ENCODE measurements at regions not wholly inside any gene's neighbourhood (a gene's known extent, or its start where the extent isn't known, plus 50 kb on each side); places are given as distances from the start of the nearest gene placed in this dataset.
"Not testable (repeated sequence)": the region's sequence is repeated elsewhere in the genome, so short reads cannot be mapped to it uniquely, and the experiment has no call there.

- no peak for DNase-seq (ENCODE audit: low read depth)
Observed at GRCh38 chr14:45621731-45622130, 368.7 kb upstream of the MIS18BP1 start.

- DNase-seq (ENCODE audit: low read depth), result no peak
Observed at GRCh38 chr14:45619831-45620230, 366.8 kb upstream of the MIS18BP1 start.

GRCh38 chr14:45610318-45610717 lies 357.3 kb upstream of the MIS18BP1 start:
- peak; percentile 45 for DNase-seq (ENCODE audit: low read depth)

- no peak for DNase-seq (ENCODE audit: low read depth)
Observed at GRCh38 chr14:45587142-45587541, 334.1 kb upstream of the MIS18BP1 start.

GRCh38 chr14:45559626-45560025 lies 306.6 kb upstream of the MIS18BP1 start:
- DNase-seq (ENCODE audit: low read depth), result no peak

GRCh38 chr14:45558183-45558582 lies 305.2 kb upstream of the MIS18BP1 start:
- DNase-seq (ENCODE audit: low read depth), result no peak

GRCh38 chr14:45553981-45554380 lies 301.0 kb upstream of the MIS18BP1 start:
- no peak for DNase-seq (ENCODE audit: low read depth)

GRCh38 chr14:45551240-45551820 lies 298.3 kb upstream of the MIS18BP1 start:
- DNase-seq (ENCODE audit: low read depth), result not testable (repeated sequence)

- no peak for DNase-seq (ENCODE audit: low read depth)
Observed at GRCh38 chr14:45531022-45531421, 278.0 kb upstream of the MIS18BP1 start.

- peak; percentile 32 for DNase-seq (ENCODE audit: low read depth)
Observed at GRCh38 chr14:45526715-45527549, 273.9 kb upstream of the MIS18BP1 start.

GRCh38 chr14:45519766-45520165 lies 266.8 kb upstream of the MIS18BP1 start:
- DNase-seq (ENCODE audit: low read depth), result no peak

- no peak for DNase-seq (ENCODE audit: low read depth)
Observed at GRCh38 chr14:45492876-45493275, 239.9 kb upstream of the MIS18BP1 start.

GRCh38 chr14:45491914-45492313 lies 238.9 kb upstream of the MIS18BP1 start:
- DNase-seq (ENCODE audit: low read depth), result no peak

GRCh38 chr14:45486599-45486998 lies 233.6 kb upstream of the MIS18BP1 start:
- DNase-seq (ENCODE audit: low read depth), result no peak

- no peak for DNase-seq (ENCODE audit: low read depth)
Observed at GRCh38 chr14:45467023-45467422, 214.0 kb upstream of the MIS18BP1 start.

- no peak for DNase-seq (ENCODE audit: low read depth)
Observed at GRCh38 chr14:45434221-45434620, 181.2 kb upstream of the MIS18BP1 start.

- DNase-seq (ENCODE audit: low read depth), result peak; percentile 64
Observed at GRCh38 chr14:45426685-45427282, 173.8 kb upstream of the MIS18BP1 start.

GRCh38 chr14:45406942-45407341 lies 153.9 kb upstream of the MIS18BP1 start:
- no peak for DNase-seq (ENCODE audit: low read depth)

- DNase-seq (ENCODE audit: low read depth), result no peak
Observed at GRCh38 chr14:45400950-45401640, 148.1 kb upstream of the MIS18BP1 start.

GRCh38 chr14:45400509-45400908 lies 147.5 kb upstream of the MIS18BP1 start:
- DNase-seq (ENCODE audit: low read depth), result no peak

- no peak for DNase-seq (ENCODE audit: low read depth)
Observed at GRCh38 chr14:45381091-45381490, 128.1 kb upstream of the MIS18BP1 start.

GRCh38 chr14:45377166-45377565 lies 124.2 kb upstream of the MIS18BP1 start:
- peak; percentile 2 for DNase-seq (ENCODE audit: low read depth)
